Brain microvascular endothelial cell (primary cell): ENCODE measurements at regions not wholly inside any gene's neighbourhood (a gene's known extent, or its start where the extent isn't known, plus 50 kb on each side); places are given as distances from the start of the nearest gene placed in this dataset.

Experiments
- DNase-seq: peaks from one replicate; pipeline ENCODE4 v3.0.0-alpha.2; 2020
- H3K27ac ChIP-seq: fragments of 250-450 bp; sonication (Bioruptor Pico); 2 replicates; pipeline ENCODE4 v1.5.1; 2020; ENCODE audit warnings: mild to moderate bottlenecking, moderate library complexity
- H3K27me3 ChIP-seq: fragments of 250-450 bp; sonication (Bioruptor Pico); replicated peaks from 2 replicates; pipeline ENCODE4 v1.5.1; 2020; ENCODE audit warnings: mild to moderate bottlenecking
- H3K36me3 ChIP-seq: fragments of 250-450 bp; sonication (Bioruptor Pico); replicated peaks from 2 replicates; pipeline ENCODE4 v1.5.1; 2020; ENCODE audit warnings: mild to moderate bottlenecking
- H3K4me3 ChIP-seq: 2 replicates; pipeline ENCODE4 v1.5.1; 2011; ENCODE audit warnings: low read depth, mild to moderate bottlenecking, control low read depth, low read length, moderate library complexity
- in situ Hi-C: cut with HindIII; loops from 2 replicates; pipeline ENCODE4 v1.10.0; 2017; ENCODE audit warnings: low sequenced_read_pairs, low pct_ligation_motif_present
- TF ChIP-seq, protein P1 (sequence below): IDR thresholded peaks from 2 replicates; pipeline ENCODE4 v1.5.1; 2011; ENCODE audit warnings: low read depth, mild to moderate bottlenecking, moderate library complexity, low read length, control low read depth, inconsistent platforms; ENCODE audit errors: missing control alignments

DNA sequence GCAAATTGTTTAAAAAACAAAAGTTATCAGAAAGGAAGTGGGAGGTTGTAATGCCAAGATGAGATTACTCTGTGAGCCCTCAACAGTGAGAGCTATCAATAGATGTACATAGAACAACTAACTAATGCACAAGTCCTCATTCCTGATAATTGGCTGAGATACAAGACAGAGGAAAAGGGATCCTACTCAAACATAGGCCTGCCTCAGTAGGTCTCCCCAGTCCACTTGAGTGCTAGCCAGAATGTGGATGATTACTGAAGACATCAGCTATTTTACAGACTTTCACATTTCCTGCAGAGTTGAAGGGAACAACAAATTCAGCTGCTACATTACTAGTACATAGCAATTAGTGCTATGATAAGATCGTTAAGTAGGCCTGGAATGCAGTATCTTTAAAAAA, 981.9 kb downstream of the TUSC7 start:
- no peak for DNase-seq
- H3K27ac ChIP-seq = no peak overlapping the region
- H3K4me3 ChIP-seq = no peak overlapping the region
- in situ Hi-C loops = no loop called here
- TF ChIP-seq, protein P1, sequence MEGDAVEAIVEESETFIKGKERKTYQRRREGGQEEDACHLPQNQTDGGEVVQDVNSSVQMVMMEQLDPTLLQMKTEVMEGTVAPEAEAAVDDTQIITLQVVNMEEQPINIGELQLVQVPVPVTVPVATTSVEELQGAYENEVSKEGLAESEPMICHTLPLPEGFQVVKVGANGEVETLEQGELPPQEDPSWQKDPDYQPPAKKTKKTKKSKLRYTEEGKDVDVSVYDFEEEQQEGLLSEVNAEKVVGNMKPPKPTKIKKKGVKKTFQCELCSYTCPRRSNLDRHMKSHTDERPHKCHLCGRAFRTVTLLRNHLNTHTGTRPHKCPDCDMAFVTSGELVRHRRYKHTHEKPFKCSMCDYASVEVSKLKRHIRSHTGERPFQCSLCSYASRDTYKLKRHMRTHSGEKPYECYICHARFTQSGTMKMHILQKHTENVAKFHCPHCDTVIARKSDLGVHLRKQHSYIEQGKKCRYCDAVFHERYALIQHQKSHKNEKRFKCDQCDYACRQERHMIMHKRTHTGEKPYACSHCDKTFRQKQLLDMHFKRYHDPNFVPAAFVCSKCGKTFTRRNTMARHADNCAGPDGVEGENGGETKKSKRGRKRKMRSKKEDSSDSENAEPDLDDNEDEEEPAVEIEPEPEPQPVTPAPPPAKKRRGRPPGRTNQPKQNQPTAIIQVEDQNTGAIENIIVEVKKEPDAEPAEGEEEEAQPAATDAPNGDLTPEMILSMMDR = no peak
- no peaks in the 10 kb centered on the region for H3K27me3 ChIP-seq
- H3K36me3 ChIP-seq = no peaks in the 10 kb centered on the region

DNA sequence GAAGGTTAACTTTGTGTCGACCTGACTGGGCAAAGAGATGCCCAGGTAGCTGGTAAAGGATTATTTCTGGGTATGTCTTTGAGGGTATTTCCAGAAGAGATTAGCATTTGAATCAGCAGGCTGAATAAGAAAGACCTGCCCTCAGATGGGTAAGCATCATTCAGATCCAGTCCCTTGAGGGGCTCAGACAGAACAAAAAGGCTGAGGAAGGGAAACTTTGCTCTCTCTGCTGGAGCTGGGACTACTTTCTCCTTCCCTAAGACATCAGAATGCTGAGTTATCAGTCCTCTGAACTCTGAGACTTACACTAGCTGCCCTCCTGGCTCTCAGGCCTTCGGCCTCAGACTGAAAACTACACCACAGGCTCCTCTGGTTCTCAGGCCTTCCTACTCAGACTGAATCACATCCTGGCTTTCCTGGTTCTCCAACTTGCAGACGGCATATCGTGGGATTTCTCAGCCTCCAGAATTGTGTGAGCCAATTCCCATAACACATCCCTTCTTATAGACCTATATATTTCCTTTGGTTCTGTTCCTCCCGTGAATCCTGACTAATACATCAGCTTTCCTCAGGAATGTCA, 982.9 kb downstream of the TUSC7 start:
- in situ Hi-C loops = no loop called here

DNA sequence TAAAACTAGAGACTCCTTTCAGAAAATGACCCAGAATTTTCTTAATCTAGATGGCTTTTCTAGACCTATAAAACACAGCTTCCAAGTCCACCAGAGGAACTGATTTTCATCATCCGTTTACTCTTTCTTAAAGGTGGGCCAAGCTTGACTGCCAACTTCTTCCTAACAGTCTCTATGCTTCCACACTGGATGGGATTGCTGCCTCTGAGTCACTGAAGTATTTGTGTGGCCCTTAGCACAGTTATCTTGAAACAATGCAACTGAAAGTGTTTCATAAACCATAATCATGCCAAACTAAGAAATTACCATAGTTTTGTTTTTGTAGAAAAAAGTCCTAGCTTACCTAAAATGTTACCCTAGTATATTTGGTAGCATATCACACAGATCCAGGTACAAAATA, 985.7 kb downstream of the TUSC7 start:
- Histone ChIP-seq H3K4me3 (no peak overlapping the region), H3K27me3 (no peaks in the 10 kb centered on the region), H3K36me3 (no peaks in the 10 kb centered on the region), H3K27ac (no peak overlapping the region)
- TF ChIP-seq, protein P1 = no peak
- in situ Hi-C loops = no loop called here
- peak; percentile 9 for DNase-seq

More for the DNA sequence above, 982.9 kb downstream of the TUSC7 start:
- Histone ChIP-seq H3K27ac (no peak overlapping the region), H3K27me3 (no peaks in the 10 kb centered on the region), H3K4me3 (no peak overlapping the region), H3K36me3 (no peaks in the 10 kb centered on the region)
- DNase-seq = peak; percentile 28
- TF ChIP-seq, protein P1 = no peak

DNA sequence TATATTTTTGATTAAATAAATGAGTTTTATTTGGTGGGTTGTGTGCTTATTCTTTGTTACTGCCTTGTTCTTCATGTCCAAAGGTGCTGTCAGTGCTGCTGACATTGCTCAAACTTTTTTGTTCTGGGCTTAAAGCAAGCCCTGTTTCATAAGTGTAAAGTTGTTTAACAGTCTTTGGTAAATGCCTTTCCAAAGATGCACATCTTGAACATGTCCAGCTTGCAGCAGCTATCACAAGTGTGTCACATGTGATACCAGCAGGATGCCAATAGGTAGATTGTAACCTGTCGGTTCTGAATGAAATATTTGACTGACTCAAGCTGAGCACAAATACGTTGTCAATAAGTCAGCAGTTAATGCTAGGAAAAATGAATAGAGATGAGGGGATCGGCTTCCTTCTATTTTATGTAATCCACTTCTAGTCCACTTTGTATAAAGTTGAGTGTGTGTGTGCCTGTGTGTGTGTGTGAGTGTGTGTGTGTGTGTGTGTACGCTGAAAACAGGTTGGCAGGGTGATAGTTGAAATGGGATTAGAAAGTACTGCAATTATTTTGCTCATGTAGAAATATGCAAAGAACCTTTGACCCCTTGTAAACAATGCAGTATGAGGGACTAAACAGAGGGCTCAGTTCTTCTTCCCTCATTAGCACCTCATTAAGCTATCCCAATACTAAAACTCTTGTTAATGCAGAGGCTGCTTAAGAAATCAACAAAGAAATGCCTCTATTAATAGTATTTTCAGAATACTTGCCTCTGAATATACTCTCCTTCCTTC, 986.5 kb downstream of the TUSC7 start:
- no peak overlapping the region for H3K27ac ChIP-seq
- in situ Hi-C loops = no loop called here
- TF ChIP-seq, protein P1 = no peak
- no peaks in the 10 kb centered on the region for H3K36me3 ChIP-seq
- DNase-seq = no peak
- no peaks in the 10 kb centered on the region for H3K27me3 ChIP-seq
- H3K4me3 ChIP-seq = no peak overlapping the region

DNA sequence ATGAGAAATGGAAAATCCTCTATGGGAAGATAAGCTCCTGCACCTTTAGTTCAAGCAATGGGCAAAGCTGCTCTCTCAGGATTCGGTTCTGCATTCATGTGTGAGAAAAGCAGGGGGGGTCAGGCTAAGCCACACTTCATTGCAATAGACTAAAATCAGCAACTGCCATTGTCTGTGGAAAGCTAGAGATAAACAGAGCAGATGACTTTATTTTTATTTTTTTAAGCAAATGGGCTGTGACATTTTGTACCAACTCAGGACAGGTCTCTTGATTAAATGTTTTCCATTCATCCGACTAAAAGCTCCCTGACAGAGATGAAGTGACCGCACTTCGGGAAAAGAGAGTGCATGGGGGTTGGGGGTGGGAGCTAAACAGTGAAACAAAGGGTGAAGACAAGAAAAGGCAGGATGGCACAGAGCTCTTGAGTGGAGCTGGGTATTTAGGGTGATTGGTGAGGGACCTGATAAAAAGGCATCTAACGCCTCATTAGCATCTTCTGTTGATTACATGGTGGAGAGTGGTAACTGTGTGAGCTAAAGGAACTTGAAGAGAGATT, 987.4 kb downstream of the TUSC7 start:
- TF ChIP-seq, protein P1 = no peak
- in situ Hi-C loops = no loop called here
- DNase-seq = no peak
- Histone ChIP-seq H3K4me3 (no peak overlapping the region), H3K27ac (no peak overlapping the region), H3K27me3 (no peaks in the 10 kb centered on the region), H3K36me3 (no peaks in the 10 kb centered on the region)

DNA sequence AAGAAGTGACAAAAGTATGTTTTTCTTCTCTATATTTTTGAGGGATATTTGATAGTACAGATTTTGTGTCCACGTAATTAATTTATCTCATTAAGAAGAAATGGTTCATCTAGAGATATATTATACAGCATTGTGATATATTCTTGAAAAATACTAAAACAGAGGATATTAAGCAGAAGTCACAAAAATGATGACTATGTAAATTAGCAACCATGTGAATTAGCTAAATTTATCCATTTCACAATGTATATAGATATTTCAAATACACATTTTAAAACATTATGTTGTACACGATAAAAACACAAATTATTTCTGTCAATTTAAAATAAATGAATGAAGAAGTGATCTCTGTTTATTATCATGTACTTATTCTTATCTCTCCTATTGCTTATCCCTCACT, 989.5 kb downstream of the TUSC7 start:
- Histone ChIP-seq H3K36me3 (no peaks in the 10 kb centered on the region), H3K27ac (no peak overlapping the region), H3K27me3 (no peaks in the 10 kb centered on the region), H3K4me3 (no peak overlapping the region)
- in situ Hi-C loops = no loop called here
- no peak for DNase-seq
- TF ChIP-seq, protein P1 = no peak
